GM12878 (cell line): ENCODE measurements at regions not wholly inside any gene's neighbourhood (a gene's known extent, or its start where the extent isn't known, plus 50 kb on each side); places are given as distances from the start of the nearest gene placed in this dataset.

Source experiments
- ATAC-seq: fragments of 200-7000 bp; cut with Tn5 transposase; 3 replicates; pipeline ENCODE4 v1.9.1; 2020; ENCODE audit warnings: mild to moderate bottlenecking, moderate library complexity
- BruUV-seq: library from RNA; stranded (reverse); fragments of 400-500 nt; replicated peaks from 2 replicates; lab custom pipeline; 2021; lab: Mats Ljungman, UMichigan
- CTCF ChIA-PET: fragments of 300-600 bp; sonication (Branson Sonifier 250); formaldehyde crosslinking; extraction: SDS; loops from one replicate; lab custom pipeline; 2021; ENCODE audit warnings: inconsistent platforms; lab: Yijun Ruan, JAX
- POLR2A ChIA-PET: fragments of 350-600 bp; formaldehyde crosslinking; extraction: SDS; loops from one replicate; lab custom pipeline; 2021; ENCODE audit warnings: inconsistent platforms; lab: Charles Lee
- RAD21 ChIA-PET: fragments of 300-600 bp; sonication (Branson Sonifier 250); formaldehyde crosslinking; loops from one replicate; lab custom pipeline; 2023; ENCODE audit warnings: antibody characterized with exemption; ENCODE audit not compliant: unreplicated experiment; lab: Charles Lee
- SMC1A ChIA-PET: fragments of 300-600 bp; sonication (Branson Sonifier 250); formaldehyde crosslinking; loops from one replicate; lab custom pipeline; 2023; ENCODE audit not compliant: unreplicated experiment, uncharacterized antibody; lab: Charles Lee
- DNase-seq: peaks from one replicate; pipeline ENCODE4 v3.0.0-alpha.2; 2011; ENCODE audit warnings: low read depth, low spot score
- FAIRE-seq: peaks from 3 replicates; lab custom pipeline; 2011; peaks lifted over from hg19 to GRCh38; lab: Jason Lieb, UNC
- H2AFZ ChIP-seq: 2 replicates; pipeline ENCODE4 v1.6.0; 2011; ENCODE audit warnings: low read depth, low read length, control low read depth; ENCODE audit not compliant: control insufficient read depth
- H3K27ac ChIP-seq: 2 replicates; pipeline ENCODE4 v1.5.1; 2011; ENCODE audit warnings: control low read depth; ENCODE audit not compliant: control insufficient read depth, insufficient read depth
- H3K27me3 ChIP-seq, 2 experiments: replicated peaks in 1 of 2; 2 replicates each; pipeline versions ENCODE4 v1.6.0 to v1.6.1; 2011; ENCODE audit warnings: low read length in 1 of 2; ENCODE audit not compliant: control insufficient read depth in 2 of 2, insufficient read depth in 2 of 2
- H3K36me3 ChIP-seq, 2 experiments: 2 replicates each; pipeline ENCODE4 v1.5.1; 2011; ENCODE audit warnings: low read length in 1 of 2; ENCODE audit not compliant: control insufficient read depth in 2 of 2, insufficient read depth in 2 of 2
- H3K4me1 ChIP-seq: 2 replicates; pipeline ENCODE4 v1.6.1; 2011; ENCODE audit warnings: mild to moderate bottlenecking, low read length, moderate library complexity, mixed read lengths; ENCODE audit not compliant: control insufficient read depth, insufficient read depth
- H3K4me2 ChIP-seq: 2 replicates; pipeline ENCODE4 v1.6.0; 2011; ENCODE audit warnings: control low read depth; ENCODE audit not compliant: control insufficient read depth, insufficient read depth
- H3K4me3 ChIP-seq: fragments of 200-600 bp; sonication (generic); 2 replicates; pipeline ENCODE4 v1.5.1; 2016
- H3K79me2 ChIP-seq: 2 replicates; pipeline ENCODE4 v1.6.0; 2011; ENCODE audit warnings: low read length; ENCODE audit not compliant: control insufficient read depth, insufficient read depth
- H3K9ac ChIP-seq: 2 replicates; pipeline ENCODE4 v1.8.0; 2011; ENCODE audit warnings: low read length, control low read depth, mixed read lengths; ENCODE audit not compliant: control insufficient read depth, insufficient read depth
- H3K9me3 ChIP-seq: replicated peaks from 3 replicates; pipeline ENCODE4 v1.5.1; 2011; ENCODE audit warnings: mild to moderate bottlenecking, low read length; ENCODE audit not compliant: control insufficient read depth, insufficient read depth
- H4K20me1 ChIP-seq: 2 replicates; pipeline ENCODE4 v1.6.0; 2011; ENCODE audit not compliant: control insufficient read depth, insufficient read depth
- ATF3 ChIP-seq: IDR thresholded peaks from 2 replicates; pipeline ENCODE4 v1.6.1; 2011; ENCODE audit warnings: low read depth, mild to moderate bottlenecking, low read length, moderate library complexity, borderline replicate concordance; ENCODE audit errors: extremely low read depth
- ATF7 ChIP-seq: fragments of 450-650 bp; IDR thresholded peaks from 2 replicates; pipeline ENCODE4 v1.6.1; 2016; ENCODE audit warnings: low read depth, mild to moderate bottlenecking
- ETV6 ChIP-seq, 2 experiments: fragments of 450-650 bp in 1 of 2; IDR thresholded peaks in 1 of 2; conservative IDR thresholded peaks in 1 of 2; 2 replicates each; pipeline ENCODE4 v1.6.1; 2014; ENCODE audit warnings: antibody characterized with exemption in 1 of 2, borderline replicate concordance in 1 of 2, low read depth in 1 of 2, mild to moderate bottlenecking in 1 of 2, moderate library complexity in 1 of 2
- HSF1 ChIP-seq: fragments of 150-350 bp; IDR thresholded peaks from 2 replicates; pipeline ENCODE4 v1.6.1; 2014; ENCODE audit warnings: mild to moderate bottlenecking, low read depth, low read length
- KDM1A ChIP-seq: fragments of 200-600 bp; sonication (generic); IDR thresholded peaks from 2 replicates; pipeline ENCODE4 v1.6.1; 2016; ENCODE audit warnings: borderline replicate concordance
- NFYB ChIP-seq: IDR thresholded peaks from 2 replicates; pipeline ENCODE4 v1.6.1; 2011; ENCODE audit warnings: low read depth, mild to moderate bottlenecking, low read length, improper control_type of control experiment, moderate library complexity; ENCODE audit not compliant: insufficient read depth
- NR2C2 ChIP-seq: IDR thresholded peaks from 2 replicates; pipeline ENCODE4 v1.6.1; 2011; ENCODE audit warnings: borderline replicate concordance, low read depth; ENCODE audit not compliant: control insufficient read depth, insufficient read length
- PBX3 ChIP-seq: IDR thresholded peaks from 2 replicates; pipeline ENCODE4 v1.6.1; 2011; ENCODE audit warnings: mild to moderate bottlenecking, low read depth, low read length, moderate library complexity; ENCODE audit not compliant: insufficient replicate concordance
- PKNOX1 ChIP-seq: fragments of 450-650 bp; IDR thresholded peaks from 2 replicates; pipeline ENCODE4 v1.6.1; 2016; ENCODE audit warnings: mild to moderate bottlenecking
- POLR2AphosphoS5 ChIP-seq: IDR thresholded peaks from 2 replicates; pipeline ENCODE4 v1.6.1; 2011; ENCODE audit warnings: mild to moderate bottlenecking, low read length, inconsistent platforms
- STAT3 ChIP-seq: IDR thresholded peaks from 2 replicates; pipeline ENCODE4 v1.6.1; 2011; ENCODE audit warnings: low read depth, low read length, improper control_type of control experiment
- SUZ12 ChIP-seq: fragments of 200-600 bp; sonication (generic); IDR thresholded peaks from one replicate; pipeline ENCODE4 v1.6.1; 2018; ENCODE audit warnings: antibody characterized with exemption, mild to moderate bottlenecking; ENCODE audit not compliant: unreplicated experiment
- YY1 ChIP-seq: IDR thresholded peaks from 2 replicates; pipeline ENCODE4 v1.6.1; 2011; ENCODE audit warnings: low read depth, mild to moderate bottlenecking, low read length
- ZBTB4 ChIP-seq: fragments of 450-650 bp; formaldehyde crosslinking; IDR thresholded peaks from 2 replicates; pipeline ENCODE4 v1.4.0; 2022; ENCODE audit warnings: mild to moderate bottlenecking, moderate library complexity
- WGBS: methylation state at CpG from one replicate; pipeline ENCODE4 v1.1.6; 2016; ENCODE audit warnings: low lambda C conversion rate; ENCODE audit not compliant: insufficient replicate concordance, insufficient coverage; ENCODE audit errors: missing lambda C conversion rate; 5-methylcytosine and 5-hydroxymethylcytosine counted together
- in situ Hi-C: fragments of 300-500 bp; cut with MboI; formaldehyde crosslinking; loops from 9 replicates; pipeline ENCODE4 v1.14.3; 2018; ENCODE audit warnings: mixed read lengths
- intact Hi-C: fragments of 100-400 bp; cut with micrococcal nuclease; formaldehyde crosslinking; loops from one replicate; pipeline ENCODE4 v1.14.2; 2022; ENCODE audit not compliant: unreplicated experiment

GRCh38 chr9:16211946-16212345 lies 658.5 kb downstream of the BNC2 start (continued):
- no peak for TF ChIP-seq ATF7
- no peak for TF ChIP-seq NR2C2

- in situ Hi-C loops = no loop called here
- FAIRE-seq = no peak
- no peak overlapping the region for H2AFZ ChIP-seq
- TF ChIP-seq KDM1A (no peak), PBX3 (no peak), ETV6 (conservative IDR thresholded peaks at IDR 0.05 in 1 of 2, IDR thresholded peaks at IDR 0.05 in 1 of 2; ENCODE audit: borderline replicate concordance in 1 of 2, low read depth in 1 of 2) (no peak), SUZ12 (no peak), YY1 (no peak), ATF3 (no peak), ZBTB4 (CRISPR knock-in tag) (no peak), PKNOX1 (no peak), NFYB (no peak), STAT3 (no peak), POLR2AphosphoS5 (no peak), HSF1 (no peak)
Measured at GRCh38 chr9:16213781-16214515, 656.5 kb downstream of the BNC2 start.

More at GRCh38 chr9:16213781-16214515, 656.5 kb downstream of the BNC2 start:
- no peaks in the 10 kb centered on the region for H3K27me3 ChIP-seq
- ChIA-PET CTCF (no interaction called here), SMC1A (no interaction called here), RAD21 (no interaction called here), POLR2A (interaction anchor here (0.5 kb wide), 1 partner anchor 35 kb away, joined by 3 read pairs; no protein-coding TSS in a partner anchor)
- BruUV-seq = no TSS peak
- H3K9me3 ChIP-seq = no peaks in the 10 kb centered on the region; the same call in 1 of the 3 replicates
- H3K9ac ChIP-seq = no peak overlapping the region
- WGBS = 22% methylated on average over 6 of the region's 6 CpGs
- no peak overlapping the region for H3K4me3 ChIP-seq
- H3K36me3 ChIP-seq = no peaks in the 10 kb centered on the region
- intact Hi-C loops = no loop called here
- no peaks in the 10 kb centered on the region for H4K20me1 ChIP-seq
- DNase-seq = no peak
- no peaks in the 10 kb centered on the region for H3K4me1 ChIP-seq
- no peak for ATAC-seq
- H3K4me2 ChIP-seq = no peak overlapping the region
- H3K27ac ChIP-seq = no peak overlapping the region
- H3K79me2 ChIP-seq = no peaks in the 10 kb centered on the region
